ENCODE measurements at regions not wholly inside any gene's neighbourhood (a gene's known extent, or its start where the extent isn't known, plus 50 kb on each side); places are given as distances from the start of the nearest gene placed in this dataset.

DNA sequence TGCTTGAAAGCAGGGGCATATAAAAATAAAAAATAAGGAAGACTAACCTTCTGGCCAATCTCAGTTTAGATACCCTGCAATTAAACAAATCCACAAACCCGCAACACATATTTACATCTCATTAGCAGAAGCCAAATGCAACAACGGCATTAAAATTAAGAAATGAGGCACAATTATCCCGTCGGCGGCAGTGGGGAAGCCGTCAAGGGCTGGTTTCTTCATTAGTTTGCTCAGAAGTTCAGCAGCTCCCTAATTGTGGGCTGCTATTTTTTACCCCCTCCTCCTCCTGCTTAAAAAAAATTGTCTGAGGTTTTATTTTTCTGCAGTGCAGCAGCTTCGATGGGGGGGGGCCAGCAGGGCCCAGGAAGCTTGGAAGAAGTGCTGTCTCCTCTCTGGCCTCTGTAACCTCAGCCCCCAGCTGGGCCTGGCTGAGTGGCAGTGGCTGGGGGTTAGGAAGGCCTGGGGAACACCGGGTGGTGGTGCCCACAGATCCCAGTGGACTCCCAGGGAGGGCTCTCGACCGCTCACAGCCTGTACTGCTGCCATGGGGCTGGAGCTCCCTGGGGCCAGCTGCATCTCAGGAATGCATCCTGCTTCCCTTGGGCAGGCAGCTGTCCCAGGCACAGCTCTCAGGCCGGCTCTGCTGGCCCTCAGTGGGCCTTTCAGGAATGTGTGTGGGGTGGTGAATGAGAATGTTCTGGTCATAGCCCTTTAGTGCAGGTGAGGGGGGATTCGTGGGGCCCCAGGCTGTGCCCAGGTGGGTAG lies 148.7 kb upstream of the B3GAT1 start:
- intact Hi-C loops (cut with DNase I), result no loop called here
- H3K27me3 ChIP-seq (ENCODE audit: control insufficient read depth, insufficient read depth, low read length), result no peaks in the 10 kb centered on the region
- H3K4me3 ChIP-seq (ENCODE audit: low read length in 3 of 3), result no peak overlapping the region
- H3K9ac ChIP-seq (ENCODE audit: low read length in 3 of 3), result no peak overlapping the region
- DNase-seq (peak in 4 of 5 donors; percentile 17 to 50 (median 40)), FAIRE-seq (no peak)
- no peak overlapping the region for H3K27ac ChIP-seq (ENCODE audit: low read depth in 2 of 2, low read length in 2 of 2)
- peaks cover 0 to 3% (median 0%) of the 10 kb centered on the region in 3 donors for H3K9me3 ChIP-seq (ENCODE audit: control insufficient read depth in 2 of 3, insufficient read depth in 1 of 3, low read length in 3 of 3)
- H3K4me1 ChIP-seq (ENCODE audit: control insufficient read depth in 2 of 3, insufficient read depth in 2 of 3, low read depth in 1 of 3, low read length in 3 of 3), result no peaks in the 10 kb centered on the region
- TF ChIP-seq, protein P1, sequence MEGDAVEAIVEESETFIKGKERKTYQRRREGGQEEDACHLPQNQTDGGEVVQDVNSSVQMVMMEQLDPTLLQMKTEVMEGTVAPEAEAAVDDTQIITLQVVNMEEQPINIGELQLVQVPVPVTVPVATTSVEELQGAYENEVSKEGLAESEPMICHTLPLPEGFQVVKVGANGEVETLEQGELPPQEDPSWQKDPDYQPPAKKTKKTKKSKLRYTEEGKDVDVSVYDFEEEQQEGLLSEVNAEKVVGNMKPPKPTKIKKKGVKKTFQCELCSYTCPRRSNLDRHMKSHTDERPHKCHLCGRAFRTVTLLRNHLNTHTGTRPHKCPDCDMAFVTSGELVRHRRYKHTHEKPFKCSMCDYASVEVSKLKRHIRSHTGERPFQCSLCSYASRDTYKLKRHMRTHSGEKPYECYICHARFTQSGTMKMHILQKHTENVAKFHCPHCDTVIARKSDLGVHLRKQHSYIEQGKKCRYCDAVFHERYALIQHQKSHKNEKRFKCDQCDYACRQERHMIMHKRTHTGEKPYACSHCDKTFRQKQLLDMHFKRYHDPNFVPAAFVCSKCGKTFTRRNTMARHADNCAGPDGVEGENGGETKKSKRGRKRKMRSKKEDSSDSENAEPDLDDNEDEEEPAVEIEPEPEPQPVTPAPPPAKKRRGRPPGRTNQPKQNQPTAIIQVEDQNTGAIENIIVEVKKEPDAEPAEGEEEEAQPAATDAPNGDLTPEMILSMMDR (IDR thresholded peaks at IDR 0.05; ENCODE audit: borderline replicate concordance, extremely low read depth, insufficient read depth), result no peak
- no peaks in the 10 kb centered on the region for H3K36me3 ChIP-seq (ENCODE audit: control insufficient read depth in 2 of 3, insufficient read depth in 3 of 3, low read length in 3 of 3)

DNA sequence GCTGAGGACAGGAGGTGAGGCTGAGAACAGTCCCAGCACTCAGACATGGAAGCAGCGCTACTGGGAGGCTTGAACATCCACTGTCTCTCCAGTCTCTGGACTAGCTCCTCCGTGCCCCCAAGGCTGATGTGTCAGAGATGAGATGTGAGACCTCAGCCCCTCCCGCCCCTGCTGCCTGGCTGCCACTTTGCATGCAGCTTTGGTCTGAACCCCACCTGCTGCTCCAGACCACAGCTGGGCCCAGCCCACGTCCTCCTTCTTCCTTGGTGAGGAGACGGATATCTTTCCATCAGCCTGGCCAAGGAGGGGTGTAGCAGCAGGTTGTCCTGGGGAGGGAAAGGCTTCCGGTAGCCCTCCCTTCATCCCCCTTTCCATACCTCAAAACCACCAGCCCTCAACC lies 148.0 kb upstream of the B3GAT1 start:
- intact Hi-C loops (cut with DNase I), result no loop called here
- H3K27me3 ChIP-seq (ENCODE audit: control insufficient read depth, insufficient read depth, low read length), result no peaks in the 10 kb centered on the region
- no peak overlapping the region for H3K9ac ChIP-seq (ENCODE audit: low read length in 3 of 3)
- no peaks in the 10 kb centered on the region for H3K9me3 ChIP-seq (ENCODE audit: control insufficient read depth in 2 of 3, insufficient read depth in 1 of 3, low read length in 3 of 3)
- H3K36me3 ChIP-seq (ENCODE audit: control insufficient read depth in 2 of 3, insufficient read depth in 3 of 3, low read length in 3 of 3), result no peaks in the 10 kb centered on the region
- H3K4me3 ChIP-seq (ENCODE audit: low read length in 3 of 3), result no peak overlapping the region
- no peak overlapping the region for H3K27ac ChIP-seq (ENCODE audit: low read depth in 2 of 2, low read length in 2 of 2)
- H3K4me1 ChIP-seq (ENCODE audit: control insufficient read depth in 2 of 3, insufficient read depth in 2 of 3, low read depth in 1 of 3, low read length in 3 of 3), result no peaks in the 10 kb centered on the region
- FAIRE-seq (no peak), DNase-seq (peak in 2 of 5 donors; percentile 36 to 50)
- TF ChIP-seq, protein P1 (IDR thresholded peaks at IDR 0.05; ENCODE audit: borderline replicate concordance, extremely low read depth, insufficient read depth), result no peak

DNA sequence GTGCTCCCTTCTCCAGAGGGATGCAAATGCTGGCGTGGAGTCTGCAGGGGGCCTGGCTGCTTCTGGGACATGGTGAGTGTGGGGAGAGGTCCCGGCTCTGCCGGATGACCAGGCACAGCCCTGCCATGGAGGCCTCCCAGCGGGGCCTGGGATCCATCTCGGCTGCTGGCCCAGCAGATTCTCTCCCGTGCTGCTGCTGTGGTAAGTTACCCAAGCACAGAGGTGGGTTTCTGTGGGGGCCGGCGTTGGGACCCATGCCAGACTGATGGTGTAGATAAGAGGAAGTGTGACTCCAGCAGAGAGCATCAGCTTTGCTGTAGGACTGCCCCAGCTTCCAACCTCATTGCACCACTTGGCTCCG lies 147.5 kb upstream of the B3GAT1 start:
- intact Hi-C loops (cut with DNase I), result no loop called here
- Histone ChIP-seq H3K27ac (ENCODE audit: low read depth in 2 of 2, low read length in 2 of 2) (no peak overlapping the region), H3K36me3 (ENCODE audit: control insufficient read depth in 2 of 3, insufficient read depth in 3 of 3, low read length in 3 of 3) (no peaks in the 10 kb centered on the region), H3K9ac (ENCODE audit: low read length in 3 of 3) (no peak overlapping the region), H3K27me3 (ENCODE audit: control insufficient read depth, insufficient read depth, low read length) (no peaks in the 10 kb centered on the region), H3K4me3 (ENCODE audit: low read length in 3 of 3) (no peak overlapping the region), H3K9me3 (ENCODE audit: control insufficient read depth in 2 of 3, insufficient read depth in 1 of 3, low read length in 3 of 3) (no peaks in the 10 kb centered on the region), H3K4me1 (ENCODE audit: control insufficient read depth in 2 of 3, insufficient read depth in 2 of 3, low read depth in 1 of 3, low read length in 3 of 3) (no peaks in the 10 kb centered on the region)
- FAIRE-seq (no peak), DNase-seq (peak in 3 of 5 donors; percentile 4 to 49 (median 29))
- TF ChIP-seq, protein P1 (IDR thresholded peaks at IDR 0.05; ENCODE audit: borderline replicate concordance, extremely low read depth, insufficient read depth), result no peak
